ENCODE measurements at regions not wholly inside any gene's neighbourhood (a gene's known extent, or its start where the extent isn't known, plus 50 kb on each side); places are given as distances from the start of the nearest gene placed in this dataset.
A peak's percentile ranks its signal among the peaks of the same experiment; 100 is the strongest.

DNA sequence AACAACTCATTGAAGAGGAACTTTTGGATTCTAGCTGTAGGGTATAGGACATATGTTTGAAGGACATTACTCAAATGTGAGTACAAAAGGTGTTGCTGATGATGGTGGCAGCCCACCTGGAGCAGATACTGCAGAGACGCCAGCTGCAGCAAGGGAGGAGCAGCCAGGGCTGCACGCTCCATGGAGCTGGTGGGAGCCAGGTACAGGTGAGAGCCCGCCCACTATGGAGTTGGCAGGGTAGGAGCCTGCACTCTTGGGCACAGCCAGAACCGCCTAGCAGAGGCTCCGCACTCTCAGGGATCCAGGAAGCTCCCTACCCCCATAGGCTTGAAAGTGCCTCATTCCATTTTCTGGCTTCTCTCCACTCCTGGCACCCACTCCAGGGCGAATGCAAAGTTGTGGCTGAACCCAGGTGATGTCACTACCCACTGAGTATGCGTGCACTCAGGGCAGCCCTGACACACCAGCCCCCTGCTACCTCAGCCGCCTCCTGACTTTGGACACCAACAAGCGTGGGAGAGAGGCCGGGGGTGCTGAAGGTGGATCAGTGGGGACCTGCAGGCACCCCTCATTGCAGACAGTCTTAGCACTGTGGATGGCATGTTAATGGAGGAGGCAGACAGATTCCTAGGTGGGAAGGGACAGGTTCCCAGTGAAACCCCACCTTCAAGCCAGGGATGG, 761.1 kb downstream of the IPMK start:
- ATAC-seq (no peak), DNase-seq (peak in 1 of 10 donors; percentile 45)

DNA sequence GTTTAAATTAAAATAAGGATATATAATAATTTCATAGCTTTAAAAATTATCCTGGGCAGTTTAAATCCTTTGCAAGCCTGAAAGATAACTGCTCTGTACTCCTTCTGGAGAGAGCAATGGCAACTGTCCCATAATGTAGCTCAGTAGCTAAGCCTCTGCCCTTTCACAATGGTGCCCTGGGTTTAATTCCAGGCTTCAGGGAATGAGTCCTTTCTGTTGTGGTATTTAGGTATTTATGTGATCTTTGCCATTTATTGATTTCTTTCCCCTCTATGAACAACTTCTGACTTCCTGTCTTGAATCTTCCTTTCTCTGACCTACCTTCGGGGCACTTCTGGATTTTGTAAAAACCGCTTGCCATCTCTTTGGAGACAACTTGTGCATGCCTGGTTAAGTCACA, 773.2 kb downstream of the IPMK start:
- Mint-ChIP-seq H3K36me3 (no peaks in the 10 kb centered on the region), H3K27me3 (no peaks in the 10 kb centered on the region), H3K4me3 (no peak overlapping the region), H3K9me3 (peaks cover 0 to 15% (median 2%) of the 10 kb centered on the region in 9 donors), H3K4me1 (no peaks in the 10 kb centered on the region), H3K27ac (no peak overlapping the region)
- no peak for ATAC-seq
- DNase-seq = no peak
- POLR2A ChIA-PET = no interaction called here

More for the DNA sequence above, 761.1 kb downstream of the IPMK start:
- no peaks in the 10 kb centered on the region for H3K27me3 Mint-ChIP-seq
- POLR2A ChIA-PET = no interaction called here
- H3K4me3 Mint-ChIP-seq = no peak overlapping the region
- peaks cover 0 to 17% (median 4%) of the 10 kb centered on the region in 9 donors for H3K9me3 Mint-ChIP-seq
- no peaks in the 10 kb centered on the region for H3K4me1 Mint-ChIP-seq
- no peak overlapping the region for H3K27ac Mint-ChIP-seq
- no peaks in the 10 kb centered on the region for H3K36me3 Mint-ChIP-seq

DNA sequence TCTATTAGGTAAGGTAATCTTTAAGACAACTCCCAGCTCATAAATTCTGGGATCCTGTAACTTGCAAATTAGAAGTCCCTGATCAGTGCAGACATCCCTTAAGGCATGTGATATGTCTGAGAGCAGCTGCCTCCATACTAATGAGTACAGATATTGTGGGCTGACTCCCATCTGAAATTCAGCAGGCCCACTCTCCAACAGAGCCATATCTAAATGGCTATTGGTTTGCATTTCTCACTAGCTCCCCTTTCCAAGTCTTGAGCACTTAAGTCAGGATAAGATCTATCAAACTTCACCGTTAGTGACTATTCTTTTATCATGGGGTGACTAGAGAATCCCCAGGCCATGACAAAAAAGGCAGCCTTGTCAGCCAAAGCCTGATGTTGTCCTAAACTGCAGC, 785.4 kb downstream of the IPMK start:
- Mint-ChIP-seq H3K9me3 (peaks cover 0 to 15% (median 3%) of the 10 kb centered on the region in 9 donors), H3K4me1 (no peaks in the 10 kb centered on the region), H3K27ac (no peak overlapping the region), H3K4me3 (no peak overlapping the region), H3K27me3 (no peaks in the 10 kb centered on the region), H3K36me3 (no peaks in the 10 kb centered on the region)
- ATAC-seq (no peak), DNase-seq (no peak)
- POLR2A ChIA-PET = no interaction called here

DNA sequence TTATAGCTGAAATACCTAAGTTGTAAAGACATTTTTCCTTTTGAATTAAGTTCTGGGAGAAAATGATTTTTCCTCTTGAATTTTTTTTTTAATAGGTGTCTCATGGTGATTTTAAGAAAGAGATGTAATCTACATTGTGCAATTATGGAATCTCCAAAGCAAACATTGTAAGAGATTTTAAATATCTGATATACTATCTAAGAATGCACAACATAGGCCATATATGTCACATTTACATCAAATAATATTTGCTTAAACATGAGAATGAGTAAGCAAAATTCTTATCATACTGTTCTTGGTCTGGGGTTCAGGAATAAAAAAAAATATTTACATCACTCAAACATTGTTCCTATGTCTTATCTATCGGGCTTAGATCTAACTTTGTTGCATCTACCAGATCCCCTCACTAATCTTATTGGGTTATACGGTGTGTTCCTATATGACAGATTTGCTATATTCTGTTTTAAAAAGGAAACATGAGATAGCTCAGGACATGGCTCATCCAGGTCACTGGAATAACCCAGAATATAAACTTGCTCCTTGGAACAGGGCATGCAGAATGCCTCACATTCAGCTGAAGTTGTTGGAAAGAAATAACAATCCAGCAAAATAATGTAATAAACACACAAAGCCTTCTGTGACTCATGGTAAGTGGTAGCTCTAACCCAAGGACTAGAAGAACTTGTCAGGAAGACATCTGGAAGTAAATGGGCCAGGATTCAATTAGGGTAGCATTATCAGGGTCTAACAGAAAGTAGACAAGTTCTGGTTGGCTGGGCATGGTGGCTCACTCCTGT, 794.7 kb downstream of the IPMK start:
- Mint-ChIP-seq H3K4me3 (no peak overlapping the region), H3K36me3 (no peaks in the 10 kb centered on the region), H3K9me3 (peaks cover 0 to 3% (median 0%) of the 10 kb centered on the region in 9 donors), H3K4me1 (no peaks in the 10 kb centered on the region), H3K27me3 (no peaks in the 10 kb centered on the region), H3K27ac (no peak overlapping the region)
- ATAC-seq (no peak), DNase-seq (no peak)
- POLR2A ChIA-PET = no interaction called here

DNA sequence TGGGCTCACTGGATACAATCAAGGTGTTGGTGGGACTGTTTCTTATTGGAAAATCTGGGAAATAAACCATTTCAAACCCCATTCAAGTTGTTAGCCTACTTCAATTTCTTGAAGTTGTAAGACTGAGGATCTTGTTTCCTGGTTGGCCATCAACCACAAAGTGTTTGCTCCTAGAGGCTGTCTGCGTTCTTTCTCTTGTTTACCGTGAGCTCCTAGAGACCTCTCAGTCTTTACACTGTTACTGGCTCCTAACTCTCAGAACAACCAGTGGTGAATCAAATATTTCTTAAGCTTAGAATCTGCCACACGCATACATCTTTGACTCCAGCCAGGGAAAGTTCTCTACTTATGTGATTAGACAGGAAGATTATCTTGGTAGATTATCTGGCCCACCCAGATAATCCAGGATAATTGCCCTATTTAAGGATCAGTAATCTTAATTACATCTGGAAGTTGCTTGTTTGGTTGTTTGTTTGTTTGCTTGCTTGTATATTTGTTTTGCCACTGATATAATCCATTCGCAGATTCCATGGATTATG, 798.7 kb downstream of the IPMK start:
- no peaks in the 10 kb centered on the region for H3K4me1 Mint-ChIP-seq
- DNase-seq (no peak), ATAC-seq (no peak)
- peaks cover 0 to 8% (median 0%) of the 10 kb centered on the region in 9 donors for H3K9me3 Mint-ChIP-seq
- no peak overlapping the region for H3K27ac Mint-ChIP-seq
- no peak overlapping the region for H3K4me3 Mint-ChIP-seq
- H3K27me3 Mint-ChIP-seq = no peaks in the 10 kb centered on the region
- no peaks in the 10 kb centered on the region for H3K36me3 Mint-ChIP-seq
- POLR2A ChIA-PET = no interaction called here

DNA sequence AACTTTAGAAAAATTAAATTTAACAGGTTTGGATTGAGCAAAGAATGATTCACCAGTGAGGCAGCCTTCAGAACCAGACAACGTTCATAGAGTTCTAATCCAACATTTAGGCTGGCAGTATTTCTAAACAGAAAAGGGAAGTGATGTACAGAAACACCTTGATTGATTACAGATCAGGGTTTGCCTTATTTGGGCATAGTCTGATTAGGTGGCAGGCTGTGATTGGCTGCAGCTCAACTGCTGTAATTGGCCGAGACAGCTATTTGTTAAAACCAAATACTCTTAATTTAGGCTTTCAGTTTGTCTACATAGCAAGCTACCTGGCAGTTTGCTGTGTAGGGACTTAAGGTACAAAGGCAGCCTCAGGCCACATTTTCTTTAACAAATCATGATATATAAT, 802.5 kb downstream of the IPMK start:
- Mint-ChIP-seq H3K9me3 (peaks cover 0 to 8% (median 2%) of the 10 kb centered on the region in 9 donors), H3K4me3 (no peak overlapping the region), H3K27ac (no peak overlapping the region), H3K36me3 (no peaks in the 10 kb centered on the region), H3K4me1 (no peaks in the 10 kb centered on the region), H3K27me3 (no peaks in the 10 kb centered on the region)
- no peak for DNase-seq
- POLR2A ChIA-PET = no interaction called here
- ATAC-seq = no peak

DNA sequence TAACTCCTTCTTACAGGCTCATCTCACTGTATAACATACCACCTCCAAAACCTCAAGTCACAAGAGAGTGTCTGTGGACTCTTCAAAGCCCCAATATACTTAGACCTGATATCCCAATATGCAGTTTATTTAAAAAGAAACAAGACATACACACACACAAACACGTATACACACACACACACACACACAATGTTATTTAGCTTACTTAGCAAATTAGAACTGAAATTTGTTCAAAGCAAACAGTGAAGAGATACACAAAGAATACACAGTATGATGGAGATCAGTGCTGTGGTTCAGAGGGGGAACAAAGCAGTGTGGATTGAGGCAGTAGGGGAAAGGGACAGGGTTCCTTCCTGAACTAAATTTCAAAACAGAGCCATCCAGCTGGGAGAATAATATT, 807.2 kb downstream of the IPMK start:
- ATAC-seq (no peak), DNase-seq (no peak)
- Mint-ChIP-seq H3K4me1 (no peaks in the 10 kb centered on the region), H3K36me3 (no peaks in the 10 kb centered on the region), H3K9me3 (peaks cover 0 to 11% (median 2%) of the 10 kb centered on the region in 9 donors), H3K27ac (no peak overlapping the region), H3K4me3 (no peak overlapping the region), H3K27me3 (no peaks in the 10 kb centered on the region)
- POLR2A ChIA-PET = no interaction called here

DNA sequence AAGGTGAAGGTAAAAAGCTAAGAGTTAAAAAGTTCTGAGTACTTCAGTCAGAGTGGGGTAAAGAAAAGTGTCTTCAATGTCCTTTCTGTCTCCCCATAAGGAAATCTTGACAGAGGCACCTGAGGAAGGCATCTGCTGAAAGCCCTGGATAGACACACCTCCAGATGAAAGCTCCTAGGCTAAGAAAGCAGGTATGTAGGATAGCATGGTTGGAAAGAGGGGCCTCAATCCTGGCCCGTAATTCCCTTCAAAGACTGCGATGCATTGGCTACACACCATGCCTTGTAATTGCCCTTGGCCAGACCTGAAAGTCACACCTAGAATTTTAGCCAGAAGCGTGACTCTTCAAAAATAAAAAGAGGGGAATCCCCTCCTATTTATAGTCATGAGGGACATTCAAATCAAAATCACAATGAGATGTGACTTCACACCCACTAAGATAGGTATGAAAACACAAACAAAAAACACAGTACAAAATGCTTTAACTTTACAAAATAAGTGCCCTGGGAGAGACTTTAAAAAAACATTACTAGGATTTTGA, 809.7 kb downstream of the IPMK start:
- ATAC-seq (no peak), DNase-seq (no peak)
- Mint-ChIP-seq H3K27ac (no peak overlapping the region), H3K9me3 (peaks cover 0 to 11% (median 2%) of the 10 kb centered on the region in 9 donors), H3K36me3 (no peaks in the 10 kb centered on the region), H3K4me1 (no peaks in the 10 kb centered on the region), H3K4me3 (no peak overlapping the region), H3K27me3 (no peaks in the 10 kb centered on the region)
- POLR2A ChIA-PET = no interaction called here

DNA sequence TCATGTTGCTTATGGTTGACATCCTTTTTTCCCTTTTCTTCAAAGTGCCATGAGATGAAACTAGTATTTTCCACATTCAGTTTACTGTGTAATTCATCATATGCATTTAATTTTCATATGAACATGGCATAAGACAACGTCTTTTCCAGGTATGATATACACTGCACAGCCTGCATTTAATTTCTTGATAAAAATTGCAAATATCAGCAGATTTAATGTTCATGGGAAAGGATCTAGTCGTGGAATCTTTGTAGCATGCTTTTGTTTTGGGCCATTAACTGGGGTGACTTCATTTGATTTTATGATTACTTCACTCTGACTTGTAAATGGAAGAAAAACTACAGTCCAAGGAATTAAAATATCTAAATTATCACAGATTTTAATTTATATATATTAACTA, 837.3 kb downstream of the IPMK start:
- POLR2A ChIA-PET = no interaction called here
- H3K36me3 Mint-ChIP-seq = no peaks in the 10 kb centered on the region
- H3K4me1 Mint-ChIP-seq = no peaks in the 10 kb centered on the region
- no peak for DNase-seq
- no peaks in the 10 kb centered on the region for H3K27me3 Mint-ChIP-seq
- ATAC-seq = no peak
- no peak overlapping the region for H3K4me3 Mint-ChIP-seq
- H3K9me3 Mint-ChIP-seq = peaks cover 0 to 7% (median 2%) of the 10 kb centered on the region in 9 donors
- H3K27ac Mint-ChIP-seq = no peak overlapping the region

DNA sequence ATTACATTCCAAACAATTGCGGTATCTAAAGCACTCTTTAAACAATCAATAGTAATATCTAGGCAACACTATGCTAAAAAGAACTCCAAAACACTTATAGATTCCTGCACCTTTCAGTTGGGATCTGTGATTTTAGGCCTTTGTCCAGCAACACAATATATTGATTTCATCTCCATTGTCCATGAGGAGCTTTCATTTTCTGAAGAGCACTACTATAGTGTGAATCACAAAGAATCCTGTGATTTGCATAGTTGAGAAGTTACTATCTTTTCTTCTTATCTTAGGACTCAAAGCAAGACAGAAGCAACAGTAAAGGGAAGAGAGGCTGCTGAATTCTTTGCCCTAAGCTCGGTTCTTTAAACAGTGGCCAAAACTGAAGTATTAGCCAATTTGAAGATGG, 846.8 kb downstream of the IPMK start:
- no peaks in the 10 kb centered on the region for H3K4me1 Mint-ChIP-seq
- H3K36me3 Mint-ChIP-seq = no peaks in the 10 kb centered on the region
- H3K9me3 Mint-ChIP-seq = peaks cover 0 to 9% (median 5%) of the 10 kb centered on the region in 9 donors
- POLR2A ChIA-PET = no interaction called here
- no peak for DNase-seq
- no peak overlapping the region for H3K4me3 Mint-ChIP-seq
- no peak overlapping the region for H3K27ac Mint-ChIP-seq
- no peaks in the 10 kb centered on the region for H3K27me3 Mint-ChIP-seq
- ATAC-seq = no peak

DNA sequence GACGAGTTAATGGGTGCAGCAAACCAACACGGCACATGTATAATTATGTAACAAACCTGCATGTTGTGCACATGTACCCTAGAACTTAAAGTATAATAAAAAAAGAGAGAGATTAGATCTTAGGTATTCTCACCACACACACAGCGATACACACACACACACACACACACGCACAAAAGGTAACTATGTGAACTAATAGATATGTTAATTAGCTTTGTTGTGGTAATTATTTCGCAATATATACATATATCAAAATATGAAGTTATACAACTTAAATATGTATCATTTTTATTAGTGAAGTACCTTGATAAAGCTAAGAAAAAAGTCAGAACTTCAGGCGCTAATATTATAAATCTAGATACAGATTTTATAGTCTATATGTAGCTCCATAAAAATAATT, 849.2 kb downstream of the IPMK start:
- no peak overlapping the region for H3K27ac Mint-ChIP-seq
- ATAC-seq (no peak), DNase-seq (no peak)
- no peaks in the 10 kb centered on the region for H3K27me3 Mint-ChIP-seq
- no peaks in the 10 kb centered on the region for H3K4me1 Mint-ChIP-seq
- H3K4me3 Mint-ChIP-seq = no peak overlapping the region
- H3K9me3 Mint-ChIP-seq = peaks cover 0 to 16% (median 8%) of the 10 kb centered on the region in 9 donors
- POLR2A ChIA-PET = no interaction called here
- no peaks in the 10 kb centered on the region for H3K36me3 Mint-ChIP-seq

DNA sequence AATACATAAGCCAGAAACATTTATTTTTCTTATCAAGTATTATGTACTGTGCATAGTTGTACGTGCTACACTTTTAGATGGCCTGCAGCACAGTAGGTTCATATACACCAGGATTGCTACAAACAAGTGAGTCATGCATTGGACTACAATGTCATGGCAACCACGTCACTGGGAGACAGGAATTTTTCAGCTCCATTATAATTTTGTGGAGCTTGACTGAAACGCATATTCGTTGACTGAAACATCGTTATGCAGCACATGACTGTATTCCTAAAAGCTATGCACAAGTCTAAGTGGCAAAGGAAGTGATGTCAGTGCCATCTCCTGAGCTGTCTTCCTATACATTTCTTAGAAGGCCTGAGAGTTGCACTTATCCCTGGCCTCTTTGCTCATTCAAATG, 871.8 kb downstream of the IPMK start:
- POLR2A ChIA-PET = no interaction called here
- Mint-ChIP-seq H3K27ac (no peak overlapping the region), H3K27me3 (no peaks in the 10 kb centered on the region), H3K36me3 (no peaks in the 10 kb centered on the region), H3K4me1 (no peaks in the 10 kb centered on the region), H3K4me3 (no peak overlapping the region), H3K9me3 (peaks cover 0 to 16% (median 0%) of the 10 kb centered on the region in 9 donors)
- no peak for ATAC-seq
- DNase-seq = no peak

DNA sequence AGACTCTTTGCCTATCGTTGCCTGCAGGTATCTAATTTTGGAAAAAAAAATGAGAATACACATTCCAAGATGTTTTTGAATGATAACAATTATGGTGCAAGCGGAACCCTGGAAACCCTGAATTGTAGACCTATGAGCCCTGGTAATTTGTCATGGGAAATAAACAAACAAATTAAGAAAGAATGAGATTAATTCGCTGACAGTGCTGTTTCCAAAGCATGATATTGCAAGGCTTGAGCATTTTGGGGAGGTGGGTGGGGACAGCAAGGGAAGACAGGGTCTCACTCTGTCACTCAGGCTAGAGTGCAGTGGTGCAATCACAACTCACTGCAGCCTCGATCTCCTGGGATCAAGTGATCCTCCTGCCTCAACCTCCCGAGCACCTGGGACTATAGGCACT, 900.3 kb downstream of the IPMK start:
- no peaks in the 10 kb centered on the region for H3K27me3 Mint-ChIP-seq
- H3K9me3 Mint-ChIP-seq = peaks cover 0 to 4% (median 0%) of the 10 kb centered on the region in 9 donors
- no peaks in the 10 kb centered on the region for H3K4me1 Mint-ChIP-seq
- H3K36me3 Mint-ChIP-seq = no peaks in the 10 kb centered on the region
- ATAC-seq (no peak), DNase-seq (no peak)
- no peak overlapping the region for H3K4me3 Mint-ChIP-seq
- H3K27ac Mint-ChIP-seq = no peak overlapping the region
- POLR2A ChIA-PET = no interaction called here
